HG03354 (cell line): ENCODE measurements at regions not wholly inside any gene's neighbourhood (a gene's known extent, or its start where the extent isn't known, plus 50 kb on each side); places are given as distances from the start of the nearest gene placed in this dataset.

ENCODE experiments used
- ATAC-seq: cut with Tn5 transposase; IDR thresholded peaks from one replicate; pipeline ENCODE4 v1.9.1; 2021; ENCODE audit warnings: mild to moderate bottlenecking; ENCODE audit not compliant: unreplicated experiment, poor library complexity, severe bottlenecking

DNA sequence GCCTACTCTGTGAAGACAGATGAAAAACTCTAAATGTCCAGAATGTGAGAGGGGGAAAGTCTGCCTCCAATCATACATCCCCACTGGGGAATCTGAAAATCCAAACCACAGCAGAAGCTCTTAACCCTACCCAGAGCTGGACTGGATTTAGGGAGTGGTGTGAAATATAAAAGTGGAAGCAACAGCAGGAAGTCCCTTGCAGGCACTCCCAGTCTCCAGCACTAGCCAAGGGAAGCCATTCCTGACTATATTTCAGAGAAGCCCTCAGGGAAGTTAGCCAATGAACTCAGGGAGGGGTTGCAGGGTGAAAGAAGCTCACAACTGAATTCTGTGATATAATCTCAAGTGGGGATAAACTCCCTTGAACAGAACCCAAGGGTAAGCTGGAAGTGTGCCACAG, 51.5 kb downstream of the CRPPA start:
- peak; percentile 11 for ATAC-seq

DNA sequence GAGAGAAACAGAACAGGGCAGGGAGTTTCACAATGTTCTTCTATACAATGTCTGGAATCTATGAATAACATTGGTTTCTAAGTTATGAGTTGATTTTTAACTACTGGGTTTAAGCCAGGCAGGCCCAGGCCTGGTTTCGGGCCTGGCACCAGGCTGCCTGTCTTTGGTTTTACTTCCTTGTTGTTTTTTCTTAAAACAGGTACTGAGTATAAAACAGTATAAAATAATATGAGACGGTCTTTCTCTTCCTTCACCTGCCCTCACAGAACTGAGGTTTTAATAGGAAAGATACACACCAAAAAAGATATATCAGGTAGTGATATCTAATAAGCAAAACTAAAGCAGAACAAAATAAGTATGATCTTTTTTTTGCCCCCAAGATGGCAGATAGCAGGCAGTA, 52.0 kb downstream of the CRPPA start:
- peak; percentile 37 for ATAC-seq

DNA sequence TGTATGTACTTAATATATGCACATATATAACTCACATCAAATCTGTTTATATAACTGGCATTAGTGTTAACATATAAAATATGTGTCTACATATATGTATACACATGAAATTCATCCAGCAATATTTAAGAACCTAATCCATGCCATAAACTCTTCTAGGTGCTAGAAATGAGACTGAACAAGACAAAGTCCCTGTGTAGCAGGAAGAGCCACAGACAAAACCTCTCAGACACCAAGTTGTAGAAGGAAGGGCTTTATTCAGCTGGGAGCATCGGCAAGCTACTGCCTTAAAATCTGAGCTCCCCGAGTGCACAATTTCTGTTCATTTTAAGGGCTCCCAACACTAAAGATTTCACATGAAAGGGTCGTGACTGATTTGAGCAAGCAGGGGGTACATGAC, 52.5 kb downstream of the CRPPA start:
- ATAC-seq, result no peak

DNA sequence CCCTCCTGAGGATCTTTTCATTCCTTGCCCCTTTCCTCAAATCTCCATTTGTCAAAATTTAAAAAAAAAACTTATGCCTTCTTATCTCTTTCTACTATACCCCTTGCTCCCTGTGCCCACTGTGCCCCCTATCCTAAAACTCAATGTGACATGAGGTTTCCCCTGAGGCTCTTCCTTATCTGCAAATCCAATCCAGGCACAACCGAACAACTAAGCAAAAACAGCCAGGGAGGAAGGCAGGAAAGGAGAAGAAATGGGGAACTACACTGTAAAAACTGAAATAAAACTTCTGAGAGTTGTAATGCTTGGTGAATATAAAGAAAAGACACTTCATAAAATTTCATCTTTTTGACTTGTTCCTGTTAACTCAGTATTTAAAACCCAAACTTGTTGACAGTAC, 54.2 kb downstream of the CRPPA start:
- ATAC-seq, result no peak

DNA sequence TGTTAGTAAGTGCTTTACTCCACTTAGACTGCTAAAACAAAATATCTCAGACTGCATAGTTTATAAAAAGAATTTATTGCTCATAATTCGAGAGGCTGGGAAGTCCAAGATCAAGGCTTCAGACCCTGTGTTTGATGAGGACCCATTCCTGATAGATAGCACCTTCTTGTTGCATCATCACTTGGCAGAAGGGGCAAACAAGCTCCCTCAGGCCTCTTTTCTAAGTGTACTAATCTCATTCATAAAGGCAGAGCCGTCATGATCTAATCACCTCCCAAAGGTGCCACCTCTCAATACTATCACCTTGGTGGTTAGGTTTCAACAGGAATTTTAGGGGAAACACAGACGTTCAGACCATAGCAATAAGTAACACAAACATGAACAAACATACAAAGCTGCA, 55.4 kb downstream of the CRPPA start:
- ATAC-seq, result no peak

DNA sequence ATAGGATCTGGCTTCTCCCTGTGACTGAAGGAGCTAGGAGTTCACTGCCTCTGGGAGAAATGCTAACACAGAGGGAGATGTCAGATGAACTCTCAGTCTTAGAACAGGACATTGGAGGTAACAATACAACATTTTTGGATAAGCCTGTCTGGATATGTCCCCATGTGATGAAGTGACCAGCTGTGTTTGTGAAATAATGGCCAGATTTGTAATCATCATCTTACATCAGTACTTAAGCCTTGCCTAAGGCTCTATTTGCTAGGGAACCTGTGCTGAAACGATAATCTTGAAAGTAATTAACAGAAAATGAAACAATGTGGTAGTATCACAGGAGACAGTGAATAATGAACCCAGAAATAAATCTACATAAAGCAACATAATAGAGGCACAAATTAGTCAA, 56.2 kb downstream of the CRPPA start:
- peak; percentile 54 for ATAC-seq

DNA sequence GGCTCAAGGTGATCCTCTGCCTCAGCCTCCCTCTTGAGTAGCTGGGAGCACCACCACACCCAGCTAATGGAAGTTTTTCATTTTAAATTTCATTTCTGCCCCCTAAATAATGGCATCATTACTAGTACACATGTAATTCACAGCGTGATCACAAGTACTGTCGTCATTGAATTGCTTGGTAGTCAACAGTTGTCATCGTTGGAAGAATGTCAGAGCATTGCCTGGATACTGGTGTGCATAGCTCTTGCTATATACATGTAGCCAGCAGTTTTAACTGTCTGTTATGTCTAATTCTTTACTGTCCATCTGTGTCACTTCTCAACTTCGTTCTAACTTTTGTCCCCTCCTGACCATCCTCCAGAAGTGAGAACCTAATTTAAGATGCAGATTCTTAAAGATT, 62.1 kb downstream of the CRPPA start:
- ATAC-seq, result no peak

DNA sequence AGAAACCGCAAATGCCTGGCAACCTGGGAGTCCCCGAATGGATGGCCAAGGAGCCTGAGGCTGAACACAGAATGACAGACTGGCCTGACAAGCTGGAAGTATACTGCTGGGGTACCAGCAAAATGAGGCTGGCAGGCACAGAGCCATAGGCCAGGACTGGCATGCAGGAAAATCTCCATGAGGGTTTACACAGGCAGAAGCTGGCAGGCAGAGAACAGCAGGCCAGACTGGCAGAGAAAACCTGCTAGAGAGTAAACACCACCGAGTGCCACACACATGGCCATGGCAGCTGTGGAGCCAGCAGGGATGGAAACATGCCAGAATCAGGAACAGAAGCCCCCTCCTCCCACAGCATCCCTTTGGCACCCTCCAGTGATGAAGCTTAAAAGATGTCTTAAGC, 63.4 kb downstream of the CRPPA start:
- ATAC-seq, result no peak

DNA sequence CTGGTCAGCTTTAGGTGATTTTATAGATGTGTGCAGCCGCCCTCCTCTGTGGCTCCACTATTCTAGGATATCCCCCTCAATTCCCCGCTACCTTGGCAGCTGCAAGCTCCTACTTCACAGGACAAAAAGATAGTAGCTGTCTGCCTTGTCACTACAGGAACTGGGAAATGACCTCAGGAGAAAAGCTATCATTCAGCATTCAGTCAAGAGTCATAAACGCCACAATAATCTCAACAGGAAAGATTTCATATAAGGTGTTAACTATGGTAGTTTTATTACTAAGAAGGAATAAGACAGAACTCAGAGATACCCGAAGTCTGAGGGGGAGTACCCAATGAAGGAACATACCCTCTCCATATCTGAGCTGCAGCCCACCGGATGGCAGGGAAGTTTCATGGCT, 63.9 kb downstream of the CRPPA start:
- ATAC-seq, result no peak

DNA sequence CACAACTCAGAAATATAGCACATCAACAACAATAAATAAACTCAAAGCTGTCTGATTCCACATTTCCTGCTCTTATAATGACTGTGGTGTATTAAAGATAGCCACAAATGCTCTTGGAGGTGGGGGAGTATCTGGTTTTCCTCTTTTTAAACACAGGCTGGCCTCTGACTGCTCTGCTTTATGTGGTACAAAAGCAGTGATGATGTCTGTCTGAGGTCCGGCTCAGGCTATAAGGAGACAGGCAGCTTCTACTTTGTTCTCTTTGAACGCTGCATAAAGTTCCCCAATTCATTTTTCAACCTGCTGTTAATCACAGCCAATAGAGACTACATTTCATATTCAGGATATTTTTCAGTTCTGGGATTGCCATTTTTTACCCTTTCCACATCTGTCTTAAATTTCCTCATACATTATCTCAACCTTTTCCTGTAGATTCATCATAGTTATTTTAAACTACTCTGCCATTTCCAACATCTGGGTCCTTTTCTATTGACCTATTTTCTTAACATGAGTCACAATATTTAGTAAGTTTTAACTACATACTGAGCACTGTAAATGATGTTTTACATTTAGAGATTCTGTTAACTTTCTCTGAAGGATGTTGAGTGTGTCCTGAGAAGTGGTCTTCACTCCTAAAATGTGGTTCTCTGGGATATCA, 64.9 kb downstream of the CRPPA start:
- ATAC-seq, result no peak

DNA sequence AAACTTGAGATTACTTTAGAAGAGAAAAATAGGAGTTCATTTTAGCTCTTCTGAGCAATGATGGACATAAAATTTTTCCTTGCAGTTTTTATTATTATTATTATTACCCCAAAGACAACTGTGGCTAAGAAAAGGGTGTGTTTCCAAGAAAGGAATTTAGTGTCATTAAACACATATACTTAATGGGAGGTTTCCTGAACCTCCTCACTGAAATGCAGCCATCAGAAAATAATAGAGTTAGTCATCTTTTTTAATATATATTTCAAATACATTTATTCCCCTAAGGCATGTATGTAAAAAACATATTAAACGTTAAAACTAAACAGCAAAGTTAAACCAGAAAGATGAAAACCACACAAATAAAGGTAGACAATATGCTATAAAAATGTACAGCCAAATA, 66.8 kb downstream of the CRPPA start:
- no peak for ATAC-seq

DNA sequence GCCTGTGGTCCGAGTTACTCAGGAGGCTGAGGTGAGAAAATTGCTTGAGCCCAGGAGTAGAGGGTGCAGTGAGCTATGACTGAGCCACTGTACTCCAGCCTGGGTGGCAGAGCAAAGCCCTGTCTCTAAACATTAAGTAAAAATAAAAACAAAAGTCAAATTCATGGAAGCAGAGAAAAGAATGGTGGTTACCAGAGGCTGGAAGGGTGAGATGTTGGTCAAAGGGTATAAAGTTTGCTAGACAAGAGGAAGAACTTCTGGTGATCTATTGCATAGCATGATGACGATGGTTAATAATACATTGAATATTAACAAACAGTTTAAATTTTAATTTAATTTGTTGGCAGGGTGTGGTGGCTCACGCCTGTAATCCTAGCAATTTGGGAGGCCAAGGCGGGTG, 68.1 kb downstream of the CRPPA start:
- ATAC-seq, result no peak

DNA sequence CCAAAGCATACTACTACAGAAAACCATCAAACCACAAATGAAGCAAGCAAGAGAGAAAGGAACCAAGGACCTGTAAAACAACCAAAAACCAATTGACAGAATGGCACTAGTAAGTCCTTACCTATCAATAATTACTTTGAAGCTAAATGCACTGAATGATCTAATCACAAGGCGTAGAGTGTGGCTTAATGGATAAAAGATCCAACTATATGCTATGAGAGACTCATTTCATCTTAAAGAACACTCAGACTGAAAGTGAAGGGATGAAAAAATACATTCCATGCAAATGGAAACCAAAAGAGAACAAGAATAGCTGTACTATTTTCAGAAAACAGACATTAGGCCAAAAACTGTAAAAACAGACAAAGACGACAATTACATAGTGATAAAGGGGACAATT, 70.7 kb downstream of the CRPPA start:
- peak; percentile 87 for ATAC-seq

DNA sequence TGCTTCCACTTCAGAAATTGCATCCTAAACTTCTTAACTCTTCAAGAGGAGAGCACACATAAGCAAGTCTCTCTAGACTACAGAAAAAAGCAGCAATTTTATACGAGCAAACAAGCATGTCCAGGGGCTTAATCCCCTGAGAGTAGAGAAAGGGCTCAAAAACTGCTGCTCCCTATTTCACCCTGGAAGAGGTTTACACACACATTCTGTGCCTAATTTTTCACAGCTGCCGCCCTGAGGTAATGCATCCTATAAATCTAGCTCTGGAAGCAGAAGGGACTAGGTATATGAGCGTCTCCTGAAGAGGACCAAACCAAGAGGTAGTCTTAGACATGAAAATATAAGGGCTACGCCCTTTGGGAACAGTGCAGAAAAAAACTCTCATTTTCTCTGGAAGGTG, 73.1 kb downstream of the CRPPA start:
- ATAC-seq, result no peak

DNA sequence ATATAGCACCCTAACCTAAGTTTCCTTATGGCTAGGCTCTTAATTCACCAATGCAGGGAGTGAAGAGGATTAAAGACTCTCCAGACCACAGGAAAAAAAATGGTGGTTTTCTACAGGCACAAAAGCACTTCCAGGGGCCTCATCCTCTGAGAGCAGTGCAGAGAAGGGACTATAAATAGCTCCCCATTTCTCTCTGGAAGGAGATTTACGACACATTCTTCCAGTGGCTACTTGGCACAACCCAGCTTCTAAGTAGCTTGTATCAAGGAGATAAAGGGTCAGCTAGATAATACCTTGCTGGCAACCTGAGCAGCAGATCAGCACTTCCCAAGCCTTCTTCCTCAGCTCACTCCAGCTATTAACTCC, 73.5 kb downstream of the CRPPA start:
- no peak for ATAC-seq

DNA sequence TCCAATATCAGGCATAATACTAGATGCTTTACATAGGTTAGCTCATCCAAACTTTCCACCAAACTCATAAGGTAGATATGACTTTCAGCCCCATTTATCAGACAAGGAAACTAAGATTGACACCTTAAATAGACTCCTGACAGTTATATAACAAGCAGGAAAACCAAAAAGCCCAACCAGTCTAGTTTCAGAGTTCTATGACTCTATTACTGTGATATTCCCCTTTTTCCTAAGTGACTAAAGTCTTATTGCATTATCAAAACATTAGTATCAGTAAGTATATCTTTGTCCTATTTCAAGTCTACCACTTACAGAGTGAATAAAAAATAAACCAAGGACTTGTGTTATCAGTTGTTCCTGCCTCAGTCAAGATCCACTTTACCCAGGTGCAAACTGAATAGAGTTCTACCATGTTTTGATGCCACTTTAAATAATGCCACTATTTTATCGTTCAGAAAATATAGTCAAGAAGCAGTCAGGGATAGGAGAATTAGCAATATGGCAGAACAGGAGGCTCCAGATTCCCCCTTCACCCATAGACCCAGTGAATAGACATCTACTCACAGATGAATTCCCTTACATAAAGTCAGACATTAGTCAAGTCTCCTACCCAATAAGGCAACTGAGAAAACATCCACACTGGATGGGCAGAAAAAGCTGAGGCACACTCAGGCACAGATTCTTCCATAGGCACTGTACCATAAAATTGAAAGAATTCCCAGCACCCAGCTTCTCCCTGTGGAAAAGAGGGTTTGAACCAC, 74.1 kb downstream of the CRPPA start:
- ATAC-seq, result no peak

DNA sequence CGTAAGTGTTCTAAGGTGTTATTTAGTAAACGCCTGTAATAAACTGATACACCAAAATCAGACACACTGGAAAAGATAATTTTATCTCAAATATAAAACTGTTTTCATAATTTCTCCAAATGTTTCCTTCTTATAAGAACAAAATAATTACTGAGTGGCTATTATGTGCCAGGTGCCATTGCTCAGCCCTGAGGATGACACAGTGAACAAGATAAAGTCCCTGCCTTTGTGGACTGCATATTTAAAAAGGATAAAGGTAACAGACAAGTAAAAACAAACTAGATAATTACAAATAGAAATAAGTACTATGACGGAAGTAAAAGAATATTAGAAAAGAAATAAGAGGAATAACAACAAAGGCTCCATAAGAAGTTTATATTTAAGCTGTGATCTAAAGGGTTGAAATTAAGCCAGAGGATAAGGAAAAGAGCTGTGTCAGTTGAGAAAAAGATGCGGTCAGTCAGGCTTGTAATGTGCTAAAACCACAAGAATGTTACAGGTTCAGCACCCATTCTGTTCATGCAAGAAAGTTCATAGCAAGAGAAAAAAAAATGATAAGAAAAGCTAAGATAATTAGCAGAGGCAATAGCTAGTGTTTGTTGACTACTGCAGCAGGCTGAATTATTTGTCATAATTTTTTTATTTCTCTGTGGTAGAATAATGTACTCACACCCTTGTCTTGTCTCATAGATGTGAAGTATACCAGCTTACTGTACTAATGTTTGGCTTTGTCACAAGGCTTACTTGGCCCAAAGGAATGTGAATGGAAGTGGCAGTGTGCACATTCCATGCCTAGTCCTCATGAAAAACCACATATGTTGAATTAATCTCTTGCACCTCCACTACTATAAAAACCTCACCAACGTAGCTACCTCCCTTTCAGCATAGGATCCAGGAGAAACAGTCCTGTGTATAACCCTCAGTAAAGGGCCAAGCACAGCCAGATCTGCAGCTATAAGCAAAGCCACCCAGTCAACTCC, 75.1 kb downstream of the CRPPA start:
- peak; percentile 48 for ATAC-seq

DNA sequence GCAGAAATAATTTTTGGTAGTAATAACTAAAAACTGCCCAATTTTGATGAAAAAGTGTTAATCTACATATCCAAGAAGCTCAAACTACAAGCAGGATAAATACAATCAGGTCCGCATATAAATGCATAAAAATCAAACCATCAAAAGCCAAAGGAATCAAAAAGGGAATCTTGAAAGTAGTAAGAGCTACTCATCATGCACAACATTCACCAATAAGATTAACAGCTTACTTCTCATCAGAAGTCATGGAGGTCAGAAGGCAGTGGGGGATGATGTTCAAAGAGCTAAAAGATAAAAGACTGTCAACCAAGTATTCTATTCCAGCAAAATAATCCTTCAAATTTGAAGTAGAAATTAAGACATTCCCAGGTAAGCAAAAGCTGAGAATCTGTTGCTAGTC, 76.4 kb downstream of the CRPPA start:
- ATAC-seq, result no peak

DNA sequence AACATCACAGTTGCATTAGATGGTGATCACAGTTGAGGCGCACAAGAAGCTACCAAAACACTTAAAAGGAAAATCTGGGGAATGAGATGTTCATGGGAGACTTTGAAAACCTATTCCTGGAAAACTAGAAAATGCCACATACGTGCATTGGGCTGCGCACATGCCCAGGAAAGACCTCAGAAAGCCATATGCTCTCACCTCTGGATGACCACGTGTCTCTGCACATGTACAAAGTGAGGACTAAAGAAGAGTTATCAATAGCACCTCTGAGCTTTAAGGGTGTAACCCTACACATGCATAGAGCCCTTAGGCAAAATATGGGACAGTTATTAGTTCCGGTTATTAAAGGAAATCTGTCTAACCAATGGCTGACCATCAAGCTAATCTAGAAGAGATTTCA, 77.7 kb downstream of the CRPPA start:
- ATAC-seq, result no peak

DNA sequence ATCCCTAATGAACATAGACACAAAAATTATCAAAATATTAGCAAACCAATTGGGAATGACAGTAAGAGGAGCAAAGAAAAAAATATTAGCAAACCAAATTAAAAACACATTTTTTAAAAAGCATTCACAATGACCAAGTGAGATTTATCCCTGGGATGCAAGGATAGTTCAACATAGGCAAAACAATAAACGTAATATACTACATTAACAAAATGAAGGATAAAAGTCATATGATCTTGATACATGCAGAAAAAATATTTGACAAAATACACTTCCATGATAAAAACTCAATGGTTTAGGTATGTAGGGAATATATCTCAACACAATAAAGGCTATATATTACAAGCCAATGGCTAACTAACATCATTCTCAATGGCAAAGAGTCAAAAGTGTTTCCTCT, 83.3 kb downstream of the CRPPA start:
- no peak for ATAC-seq

DNA sequence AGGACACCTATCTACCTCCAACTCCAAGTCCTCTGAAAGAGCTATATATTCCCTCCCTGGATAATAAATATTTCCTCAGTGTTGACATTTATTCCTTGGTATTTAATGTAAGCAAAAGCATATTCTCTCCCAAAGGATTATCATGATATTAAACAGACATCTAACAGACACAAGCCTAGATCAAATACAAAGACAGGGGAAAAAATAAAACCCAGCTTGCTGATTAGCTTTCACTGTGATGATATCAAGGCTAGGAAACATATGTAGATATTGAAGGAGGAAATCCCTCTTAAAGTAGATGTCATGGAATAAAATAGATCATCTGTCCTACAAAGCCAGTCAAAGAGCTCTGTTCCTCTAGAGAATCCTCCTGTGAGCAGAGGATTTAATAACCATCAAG, 95.2 kb downstream of the CRPPA start:
- no peak for ATAC-seq
